Neural crest cell (in vitro differentiated cells): ENCODE measurements at regions not wholly inside any gene's neighbourhood (a gene's known extent, or its start where the extent isn't known, plus 50 kb on each side); places are given as distances from the start of the nearest gene placed in this dataset.

Source experiments
- DNase-seq: peaks from one replicate; pipeline ENCODE4 v3.0.0; 2021; ENCODE audit warnings: low read depth, mixed read lengths, low spot score
- H3K27ac Mint-ChIP-seq: one replicate; pipeline ENCODE4 v1.8.0; 2021; ENCODE audit warnings: mild to moderate bottlenecking, mixed read lengths; ENCODE audit not compliant: unreplicated experiment
- H3K27me3 Mint-ChIP-seq: 2 replicates; pipeline ENCODE4 v1.8.0; 2021; ENCODE audit warnings: low read depth, mild to moderate bottlenecking, mixed read lengths
- H3K36me3 Mint-ChIP-seq: 2 replicates; pipeline ENCODE4 v1.8.0; 2021; ENCODE audit warnings: low read depth, mild to moderate bottlenecking, mixed read lengths
- H3K4me1 Mint-ChIP-seq: 2 replicates; pipeline ENCODE4 v1.8.0; 2021; ENCODE audit warnings: mixed read lengths
- H3K4me3 Mint-ChIP-seq: one replicate; pipeline ENCODE4 v1.8.0; 2021; ENCODE audit warnings: mild to moderate bottlenecking, mixed read lengths
- H3K9me3 Mint-ChIP-seq: 2 replicates; pipeline ENCODE4 v1.8.0; 2021; ENCODE audit warnings: mixed read lengths
- TF ChIP-seq, protein P1 (sequence below): fragments of 200-600 bp; sonication (generic); conservative IDR thresholded peaks from 2 replicates; pipeline ENCODE4 v1.5.0; 2021; ENCODE audit warnings: antibody characterized with exemption, mild to moderate bottlenecking

GRCh38 chr10:89090756-89091445 is 100.3 kb downstream of the FAS start:
- H3K4me3 Mint-ChIP-seq, result no peak overlapping the region
- no peak overlapping the region for H3K27ac Mint-ChIP-seq
- H3K4me1 Mint-ChIP-seq, result no peaks in the 10 kb centered on the region
- TF ChIP-seq, protein P1, sequence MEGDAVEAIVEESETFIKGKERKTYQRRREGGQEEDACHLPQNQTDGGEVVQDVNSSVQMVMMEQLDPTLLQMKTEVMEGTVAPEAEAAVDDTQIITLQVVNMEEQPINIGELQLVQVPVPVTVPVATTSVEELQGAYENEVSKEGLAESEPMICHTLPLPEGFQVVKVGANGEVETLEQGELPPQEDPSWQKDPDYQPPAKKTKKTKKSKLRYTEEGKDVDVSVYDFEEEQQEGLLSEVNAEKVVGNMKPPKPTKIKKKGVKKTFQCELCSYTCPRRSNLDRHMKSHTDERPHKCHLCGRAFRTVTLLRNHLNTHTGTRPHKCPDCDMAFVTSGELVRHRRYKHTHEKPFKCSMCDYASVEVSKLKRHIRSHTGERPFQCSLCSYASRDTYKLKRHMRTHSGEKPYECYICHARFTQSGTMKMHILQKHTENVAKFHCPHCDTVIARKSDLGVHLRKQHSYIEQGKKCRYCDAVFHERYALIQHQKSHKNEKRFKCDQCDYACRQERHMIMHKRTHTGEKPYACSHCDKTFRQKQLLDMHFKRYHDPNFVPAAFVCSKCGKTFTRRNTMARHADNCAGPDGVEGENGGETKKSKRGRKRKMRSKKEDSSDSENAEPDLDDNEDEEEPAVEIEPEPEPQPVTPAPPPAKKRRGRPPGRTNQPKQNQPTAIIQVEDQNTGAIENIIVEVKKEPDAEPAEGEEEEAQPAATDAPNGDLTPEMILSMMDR, result no peak
- H3K9me3 Mint-ChIP-seq, result no peaks in the 10 kb centered on the region
- no peaks in the 10 kb centered on the region for H3K27me3 Mint-ChIP-seq
- no peaks in the 10 kb centered on the region for H3K36me3 Mint-ChIP-seq
- DNase-seq, result no peak

DNA sequence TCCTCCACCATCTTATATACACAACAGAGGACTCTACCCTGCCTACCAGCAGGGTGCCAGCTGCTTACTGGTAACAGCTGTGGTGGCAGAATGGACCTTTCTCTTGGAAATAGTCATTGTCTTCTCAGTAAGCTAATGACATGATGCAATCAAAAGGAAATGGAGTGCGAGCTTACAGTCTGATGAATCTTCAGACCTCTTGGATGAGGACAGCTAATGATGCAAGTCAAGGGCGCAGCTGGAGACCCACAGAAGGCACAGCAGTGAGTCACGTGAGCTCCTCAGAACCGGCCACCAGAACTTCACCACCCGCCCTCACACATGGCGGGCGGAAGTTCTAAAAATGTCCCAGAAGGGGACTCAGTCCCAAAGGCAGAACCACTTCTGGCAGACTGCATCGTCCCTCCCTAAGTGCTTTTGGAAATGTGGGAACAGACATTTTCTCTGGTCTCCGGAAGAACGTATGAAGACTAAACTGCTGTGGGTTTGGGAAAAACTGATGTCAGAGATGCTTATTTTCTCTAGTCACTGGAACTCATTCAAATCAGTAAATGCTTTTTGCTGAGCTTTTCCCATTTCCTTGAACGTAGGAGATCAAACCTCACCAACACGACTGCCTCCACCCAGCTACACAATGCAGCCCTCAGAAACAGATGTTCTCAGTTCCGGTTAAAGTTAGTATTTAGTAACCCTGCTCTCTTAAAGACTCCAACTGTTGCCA is 96.4 kb downstream of the FAS start:
- Mint-ChIP-seq H3K36me3 (no peaks in the 10 kb centered on the region), H3K4me1 (no peaks in the 10 kb centered on the region), H3K27me3 (no peaks in the 10 kb centered on the region), H3K27ac (peak overlapping the region; percentile 15), H3K4me3 (no peak overlapping the region), H3K9me3 (no peaks in the 10 kb centered on the region)
- DNase-seq, result no peak
- TF ChIP-seq, protein P1, result no peak

DNA sequence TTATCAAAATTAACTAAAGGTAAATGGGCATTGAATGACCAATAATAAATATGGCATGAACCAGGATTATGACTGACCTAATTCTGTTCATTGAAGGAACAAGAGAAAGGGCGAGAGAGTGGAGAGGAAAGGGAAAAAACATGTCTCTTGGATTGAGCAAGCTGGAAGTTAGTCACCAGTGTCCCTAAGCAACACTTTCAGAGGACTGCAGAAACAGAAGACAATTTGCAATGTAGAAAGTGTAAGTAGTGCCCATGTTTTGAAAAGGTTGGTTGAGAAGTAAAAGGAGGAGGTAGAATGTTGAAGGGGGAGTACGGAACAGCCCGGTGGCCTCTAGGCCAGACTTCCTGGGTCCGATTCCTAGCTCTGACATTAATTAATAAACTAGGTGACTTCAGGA is 94.6 kb downstream of the FAS start:
- Mint-ChIP-seq H3K4me1 (no peaks in the 10 kb centered on the region), H3K27ac (no peak overlapping the region), H3K4me3 (no peak overlapping the region), H3K9me3 (no peaks in the 10 kb centered on the region), H3K27me3 (no peaks in the 10 kb centered on the region), H3K36me3 (no peaks in the 10 kb centered on the region)
- no peak for DNase-seq
- TF ChIP-seq, protein P1, result no peak

- no peak for DNase-seq
- no peak overlapping the region for H3K4me3 Mint-ChIP-seq
- no peaks in the 10 kb centered on the region for H3K27me3 Mint-ChIP-seq
- H3K9me3 Mint-ChIP-seq, result no peaks in the 10 kb centered on the region
- TF ChIP-seq, protein P1, result no peak
- no peaks in the 10 kb centered on the region for H3K36me3 Mint-ChIP-seq
- H3K27ac Mint-ChIP-seq, result no peak overlapping the region
- H3K4me1 Mint-ChIP-seq, result peaks cover 4% of the 10 kb centered on the region
These were observed 91.5 kb downstream of the FAS start for GRCh38 chr10:89082086-89082485.

GRCh38 chr10:89080660-89081059 is 90.1 kb downstream of the FAS start:
- no peaks in the 10 kb centered on the region for H3K36me3 Mint-ChIP-seq
- no peaks in the 10 kb centered on the region for H3K27me3 Mint-ChIP-seq

More at GRCh38 chr10:89080660-89081059, 90.1 kb downstream of the FAS start:
- Mint-ChIP-seq H3K9me3 (no peaks in the 10 kb centered on the region), H3K4me1 (peaks cover 4% of the 10 kb centered on the region), H3K4me3 (no peak overlapping the region), H3K27ac (no peak overlapping the region)
- TF ChIP-seq, protein P1, result no peak
- no peak for DNase-seq
